ENCODE measurements at regions not wholly inside any gene's neighbourhood (a gene's known extent, or its start where the extent isn't known, plus 50 kb on each side); places are given as distances from the start of the nearest gene placed in this dataset.

- TF ChIP-seq ZNF646 (CRISPR knock-in tag; IDR thresholded peaks at IDR 0.05): no peak
- no peak for TF ChIP-seq ZBTB37 (CRISPR knock-in tag; IDR thresholded peaks at IDR 0.05)
- TF ChIP-seq ZUFSP (CRISPR knock-in tag; IDR thresholded peaks at IDR 0.05; ENCODE audit: borderline replicate concordance): no peak
- TF ChIP-seq THAP11 (CRISPR knock-in tag; IDR thresholded peaks at IDR 0.05): no peak
- no peak for TF ChIP-seq CBX2 (IDR thresholded peaks at IDR 0.05; ENCODE audit: low read depth, low read length)
- no peak for TF ChIP-seq CBX2 (CRISPR knock-in tag; IDR thresholded peaks at IDR 0.05; ENCODE audit: low read depth)
- no peak for TF ChIP-seq CREBL2 (CRISPR knock-in tag; IDR thresholded peaks at IDR 0.05; ENCODE audit: borderline replicate concordance)
- peak; percentile 37 to 40; a peak in 2 of 4 replicates for TF ChIP-seq MAFK (conservative IDR thresholded peaks at IDR 0.05 in 1 of 2, IDR thresholded peaks at IDR 0.05 in 1 of 2; ENCODE audit: low read length in 2 of 2)
- TF ChIP-seq BCL6 (CRISPR knock-in tag; IDR thresholded peaks at IDR 0.05): peak; percentile 43; the same call in 1 of the 2 replicates
- no peak for TF ChIP-seq ZNF557 (CRISPR knock-in tag; IDR thresholded peaks at IDR 0.05)
- no peak for TF ChIP-seq ELF1 (CRISPR knock-in tag; IDR thresholded peaks at IDR 0.05)
- no peak for TF ChIP-seq NR2F6 (IDR thresholded peaks at IDR 0.05)
- TF ChIP-seq NR2F6 (CRISPR knock-in tag; IDR thresholded peaks at IDR 0.05): no peak
- TF ChIP-seq SRSF4 (IDR thresholded peaks at IDR 0.05; ENCODE audit: low read depth, low read length, poor library complexity, severe bottlenecking): no peak
- TF ChIP-seq ZNF564 (CRISPR knock-in tag; IDR thresholded peaks at IDR 0.05): no peak
Measured at GRCh38 chr21:36545776-36546511, 66.0 kb upstream of the CLDN14 start (continued).

Data from HepG2 (cell line).